GM18909 (cell line): ENCODE measurements at regions not wholly inside any gene's neighbourhood (a gene's known extent, or its start where the extent isn't known, plus 50 kb on each side); places are given as distances from the start of the nearest gene placed in this dataset.
"Not testable (repeated sequence)": the region's sequence is repeated elsewhere in the genome, so short reads cannot be mapped to it uniquely, and the experiment has no call there.

Source experiments
- ATAC-seq: cut with Tn5 transposase; IDR thresholded peaks from one replicate; pipeline ENCODE4 v1.9.1; 2021; ENCODE audit warnings: mild to moderate bottlenecking; ENCODE audit not compliant: unreplicated experiment, poor library complexity

DNA sequence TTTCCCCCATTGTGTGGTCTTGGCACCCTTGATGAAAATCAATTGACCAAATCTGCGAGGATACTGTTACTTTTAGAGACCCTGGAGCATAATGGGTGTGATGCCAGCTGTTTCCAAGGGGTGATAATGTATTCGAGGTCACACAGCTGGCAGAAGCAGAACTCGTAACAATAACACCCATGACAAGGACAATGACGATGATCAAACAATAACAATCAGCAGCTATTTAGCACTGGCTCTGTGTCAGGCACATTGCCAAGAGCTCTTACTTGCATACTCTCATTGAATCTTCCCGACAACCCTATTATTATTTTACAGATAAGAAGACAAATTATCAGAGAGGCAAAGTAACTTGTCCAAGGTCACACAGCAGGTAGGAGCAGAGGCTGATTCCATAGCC, 223.7 kb upstream of the MSX2 start:
- ATAC-seq, result no peak

DNA sequence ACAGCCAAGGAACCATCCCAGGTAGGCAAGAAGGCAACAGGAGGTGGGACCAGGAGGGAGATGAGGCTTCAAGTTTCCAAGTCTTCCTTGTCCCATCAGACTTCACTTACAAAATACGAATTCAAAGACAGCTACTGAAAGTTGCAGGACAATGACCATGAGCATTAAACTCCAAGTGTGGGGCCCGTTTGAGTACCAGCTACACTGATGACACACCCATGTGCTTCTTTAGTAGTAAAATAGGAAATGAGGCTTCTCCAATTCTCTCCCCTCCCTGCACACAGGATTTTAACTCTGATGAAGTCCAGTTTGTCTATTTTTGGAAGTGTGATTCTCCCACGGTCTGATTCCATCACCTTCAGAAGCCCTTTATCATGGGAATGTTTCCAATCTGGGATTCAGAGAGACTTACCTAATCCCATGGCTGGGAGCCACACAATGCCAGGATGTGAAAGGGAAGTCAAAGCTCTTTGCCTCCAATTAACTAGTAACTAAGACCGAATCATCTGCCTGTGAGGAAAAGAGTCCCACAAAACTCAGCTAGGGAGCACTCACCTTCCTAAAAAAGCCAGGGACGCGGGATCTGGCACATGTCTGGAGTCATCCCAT, 222.8 kb upstream of the MSX2 start:
- ATAC-seq, result no peak

DNA sequence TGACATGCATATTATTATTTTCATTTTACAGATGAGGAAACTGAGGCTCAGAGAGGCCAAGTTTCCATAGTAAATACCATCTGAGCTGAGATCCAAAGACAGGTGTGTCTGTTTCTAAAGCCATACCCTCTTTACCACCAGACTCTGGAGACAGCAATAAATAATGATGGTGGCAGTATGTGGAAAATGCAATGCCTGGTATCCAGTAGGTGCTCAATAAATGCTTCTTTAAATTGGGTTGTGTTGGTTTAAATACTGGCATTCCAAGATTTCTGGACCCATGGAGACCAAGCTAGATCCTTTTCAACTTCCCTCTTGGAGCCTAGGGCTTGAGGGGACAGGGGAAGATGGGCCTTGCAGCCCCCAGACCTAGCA, 221.3 kb upstream of the MSX2 start:
- no peak for ATAC-seq

DNA sequence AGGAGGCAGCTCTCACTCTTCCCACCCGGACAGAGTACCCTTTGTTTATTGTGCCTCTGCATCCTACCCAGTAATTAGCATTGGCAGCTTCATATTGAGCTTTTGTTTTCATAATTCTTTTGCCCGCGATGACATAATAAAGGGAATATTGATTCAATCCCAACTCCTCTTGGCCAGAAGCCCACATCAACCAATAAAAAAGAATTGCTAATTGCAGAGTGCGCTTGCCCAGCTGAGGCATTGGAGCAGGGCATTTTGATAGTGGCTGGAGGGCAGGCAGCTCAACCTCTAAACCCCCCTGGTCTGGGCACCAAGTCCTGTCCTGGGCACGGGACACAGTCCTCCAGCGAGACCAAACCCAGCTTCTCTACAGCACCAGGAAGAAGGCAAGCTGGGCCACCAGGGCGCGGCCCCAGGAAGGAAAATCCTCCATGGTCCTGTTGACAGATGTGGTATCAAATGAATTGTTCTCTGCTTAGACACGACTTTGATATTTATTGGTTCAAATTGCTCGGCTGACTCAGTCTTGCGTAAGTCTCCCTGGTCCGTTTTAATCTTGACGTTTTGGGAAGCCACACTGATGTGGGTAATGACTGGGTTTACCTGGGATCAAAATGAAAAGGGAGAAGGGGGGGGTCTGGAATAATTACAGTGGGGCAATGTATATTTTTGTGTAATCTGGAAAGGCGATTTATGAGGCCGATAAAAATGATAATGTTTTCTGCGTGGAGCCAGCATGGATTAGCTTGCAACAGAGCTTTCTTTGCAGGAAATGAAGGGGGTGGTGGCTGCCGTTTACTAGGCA, 220.7 kb upstream of the MSX2 start:
- no peak for ATAC-seq

DNA sequence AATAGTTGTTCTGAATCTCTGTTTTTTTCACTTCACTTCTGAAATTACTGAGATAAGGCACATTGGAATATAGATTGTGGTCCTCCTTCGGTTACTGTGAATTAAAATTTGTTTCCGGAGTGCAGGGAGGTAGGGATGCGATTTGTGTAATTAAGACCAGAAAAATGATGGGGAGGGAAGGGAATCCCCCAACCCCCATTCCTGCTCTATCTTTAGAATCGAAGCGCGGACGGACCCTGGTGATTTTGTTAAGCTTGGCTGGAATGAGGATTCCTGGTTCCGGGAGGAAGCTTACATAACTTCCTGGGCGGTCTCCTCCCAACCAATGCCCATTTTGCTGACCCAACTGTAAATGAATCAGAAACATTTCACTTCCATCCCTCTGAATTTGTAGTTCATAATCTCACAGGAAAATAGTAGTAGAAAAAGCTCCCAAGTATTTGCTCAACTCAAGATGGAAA, 220.1 kb upstream of the MSX2 start:
- no peak for ATAC-seq

DNA sequence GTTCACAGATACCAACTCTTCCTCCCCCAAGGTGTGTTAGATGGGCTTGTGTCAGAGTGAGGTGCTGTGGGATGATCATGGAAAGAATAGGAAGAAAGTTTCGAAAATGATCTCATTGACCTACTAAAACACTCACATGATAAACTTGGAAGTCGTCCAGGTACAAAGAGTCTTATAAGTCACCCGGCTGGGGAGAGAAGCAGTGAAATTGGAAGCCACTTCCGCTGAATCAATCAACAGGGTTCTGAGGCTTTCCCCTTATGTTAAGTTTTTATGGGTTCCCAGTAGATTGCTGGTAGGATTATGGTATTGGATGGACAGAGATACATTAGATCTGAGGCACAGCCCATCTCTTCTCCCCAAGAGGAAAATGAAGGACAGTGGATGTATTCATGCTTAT, 218.8 kb upstream of the MSX2 start:
- no peak for ATAC-seq

DNA sequence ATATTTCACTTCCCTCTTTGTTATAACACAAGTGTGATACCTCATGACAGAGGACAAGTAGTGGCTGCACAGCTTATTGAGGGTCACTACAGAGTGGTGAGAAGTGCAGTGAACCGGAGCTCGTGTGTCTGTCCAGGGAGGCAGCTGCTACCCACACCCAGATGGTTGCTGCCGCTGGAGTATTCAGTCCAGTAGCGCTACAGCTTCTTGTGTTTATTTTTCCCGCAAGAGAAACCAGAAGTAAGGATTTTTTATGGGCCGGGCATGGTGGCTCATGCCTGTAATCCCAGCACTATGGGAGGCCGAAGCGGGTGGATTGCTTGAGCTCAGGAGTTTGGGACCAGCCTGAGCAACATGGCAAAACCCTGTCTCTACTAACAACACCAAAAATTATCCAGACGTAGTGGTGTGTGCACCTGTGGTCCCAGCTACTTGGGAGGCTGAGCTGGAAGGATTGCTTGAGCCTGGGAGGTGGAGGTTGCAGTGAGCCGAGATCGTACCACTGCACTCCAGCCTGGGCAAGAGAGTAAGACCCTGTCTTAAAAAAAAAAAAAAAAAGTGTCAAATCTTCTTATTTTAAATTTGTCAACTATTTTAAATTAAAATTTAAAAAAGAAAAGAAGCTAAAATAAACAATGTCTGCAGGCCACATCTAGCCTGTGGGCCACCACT, 213.5 kb upstream of the MSX2 start:
- not testable (repeated sequence) for ATAC-seq

DNA sequence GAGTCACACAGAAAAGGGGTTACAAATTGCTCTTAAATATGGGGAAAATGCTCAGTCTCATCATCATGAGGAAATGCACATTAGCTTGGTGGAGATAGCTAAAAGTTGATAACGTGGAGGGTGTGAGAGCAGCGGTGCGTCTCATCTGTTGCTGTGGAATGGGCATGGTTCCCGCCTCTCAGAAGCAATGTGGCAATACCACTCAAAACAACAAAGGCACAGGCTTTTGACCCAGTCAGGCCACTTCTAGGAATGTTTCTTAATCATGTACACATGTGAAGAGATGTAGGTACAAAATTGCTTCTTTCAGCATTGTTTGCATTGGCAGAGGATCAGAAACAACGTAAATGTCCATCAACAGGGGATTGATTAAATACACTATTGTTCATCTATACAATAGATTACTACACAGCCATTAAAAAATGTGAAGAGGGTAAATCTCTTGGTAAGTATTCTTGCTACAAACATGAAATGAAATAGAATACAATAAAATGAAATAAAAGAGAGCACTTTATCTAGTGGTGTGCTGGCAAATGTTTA, 212.6 kb upstream of the MSX2 start:
- ATAC-seq, result no peak

DNA sequence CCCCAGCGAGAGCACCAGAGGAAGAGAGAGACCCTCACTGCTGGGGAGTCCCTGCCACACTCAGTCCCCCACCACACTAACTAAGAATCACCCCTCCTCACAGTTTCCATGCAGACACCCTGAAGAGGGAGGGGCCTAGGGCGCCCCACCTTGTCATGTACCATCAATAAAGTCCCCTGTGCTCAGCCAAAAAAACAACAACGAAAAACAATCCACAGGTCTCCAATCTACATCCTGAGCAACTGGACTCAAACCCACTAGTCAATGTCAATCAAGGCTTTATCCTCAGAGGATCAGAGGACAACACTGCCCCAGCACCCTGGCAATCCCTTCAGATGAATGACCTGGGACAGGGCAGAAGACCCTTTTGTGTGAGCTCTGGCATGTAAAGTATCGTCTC, 210.1 kb upstream of the MSX2 start:
- ATAC-seq, result no peak

DNA sequence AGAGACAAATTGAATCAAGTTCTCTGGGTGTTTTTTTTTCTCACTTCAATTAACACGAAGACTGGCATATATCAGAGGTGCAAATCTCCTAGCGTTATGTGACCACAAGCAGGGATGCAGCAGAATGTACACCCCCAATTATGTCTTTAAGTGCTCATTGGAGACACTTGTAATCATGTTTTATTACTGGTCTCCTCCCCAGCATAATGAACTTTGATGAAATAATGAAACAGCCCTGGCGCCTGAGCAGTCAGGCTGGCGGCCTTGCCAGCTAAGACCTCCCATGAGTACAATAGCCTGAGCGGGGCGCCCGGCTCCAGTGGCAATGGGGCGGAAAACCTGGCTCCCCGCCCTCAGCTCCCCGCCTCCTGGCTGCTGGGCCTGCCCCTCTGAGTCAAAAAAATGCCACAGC, 209.4 kb upstream of the MSX2 start:
- ATAC-seq, result no peak

DNA sequence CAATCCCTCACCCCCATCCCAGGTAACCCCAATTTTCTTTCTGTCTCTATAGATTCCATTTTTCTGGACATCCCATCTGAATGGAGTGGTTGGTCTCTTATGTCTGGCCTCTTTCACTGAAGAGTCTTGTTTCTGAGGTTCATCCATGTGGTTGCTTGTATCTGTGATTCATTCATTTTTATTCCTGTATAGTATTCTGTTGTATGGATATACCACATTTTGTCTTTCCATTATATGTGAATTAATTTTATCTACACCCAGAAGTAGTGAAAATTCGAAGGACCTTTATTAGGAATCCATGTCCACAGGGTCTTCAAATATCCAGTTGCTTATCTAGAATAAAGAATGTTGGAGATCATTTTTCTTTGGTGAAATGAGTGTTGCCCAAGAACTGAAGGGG, 207.6 kb upstream of the MSX2 start:
- no peak for ATAC-seq

DNA sequence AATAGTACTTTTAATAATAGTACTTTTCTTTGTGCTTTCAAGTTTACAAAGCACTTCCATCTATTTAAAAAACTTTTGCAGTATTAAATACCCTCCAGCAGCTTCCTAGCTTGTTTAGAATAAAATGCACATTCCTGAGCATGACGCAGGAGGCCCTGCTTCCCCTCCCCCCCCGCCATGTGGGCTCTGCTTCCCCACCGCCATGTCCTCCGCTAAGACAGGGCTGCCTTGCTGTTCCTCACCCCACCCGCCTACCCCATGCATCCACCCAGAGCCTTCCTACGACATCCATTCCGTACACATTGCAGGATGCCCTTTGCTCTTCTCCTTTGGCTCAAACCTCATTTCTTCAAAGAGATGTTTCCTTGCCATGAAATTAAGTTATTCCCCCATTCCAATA, 205.9 kb upstream of the MSX2 start:
- ATAC-seq, result no peak

DNA sequence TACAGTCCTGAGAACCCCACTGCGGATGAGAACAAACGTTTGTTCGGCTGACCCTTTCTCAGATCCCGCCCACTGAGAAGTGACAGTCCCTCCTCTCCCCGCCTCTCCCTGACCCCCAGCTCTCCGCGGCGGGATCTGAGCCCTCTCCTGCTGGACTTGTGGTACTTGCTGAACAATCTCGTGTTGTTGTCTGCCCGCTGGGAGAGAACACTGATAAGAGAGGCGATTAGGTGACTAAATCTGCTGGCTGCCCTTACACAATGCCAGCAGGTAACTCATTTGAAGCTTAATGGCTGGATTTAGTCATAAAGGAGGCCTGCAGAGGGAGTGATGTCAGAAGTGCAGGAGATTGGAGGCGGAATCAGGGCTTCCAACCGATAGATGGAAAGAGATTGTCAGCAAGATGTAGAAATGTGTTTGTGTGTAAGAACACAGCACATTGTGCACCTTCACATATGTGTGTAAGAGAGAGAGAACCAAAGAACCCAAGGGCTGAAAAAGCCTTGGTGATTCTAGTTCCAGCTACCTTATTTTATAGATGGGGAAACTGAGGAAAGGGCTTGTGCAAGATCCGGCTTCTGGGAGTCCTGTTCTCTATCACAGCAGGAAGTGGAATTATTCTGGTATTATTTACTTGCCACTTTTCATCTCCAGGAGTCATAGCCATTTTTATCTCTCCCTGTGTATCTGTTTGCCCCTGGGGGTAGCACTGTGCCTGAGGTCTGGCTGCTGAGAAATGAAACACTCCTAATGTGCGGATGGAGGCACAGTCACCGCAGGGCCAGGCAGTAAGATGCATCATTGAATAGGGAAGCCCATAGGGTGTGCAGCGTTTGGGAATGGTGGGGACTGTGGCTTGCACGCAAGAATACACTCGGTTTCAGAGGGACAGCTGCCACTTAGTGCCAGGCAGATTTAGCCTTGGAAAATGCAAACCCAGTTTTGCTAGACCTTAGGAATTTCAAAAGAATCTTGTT, 203.7 kb upstream of the MSX2 start:
- no peak for ATAC-seq

DNA sequence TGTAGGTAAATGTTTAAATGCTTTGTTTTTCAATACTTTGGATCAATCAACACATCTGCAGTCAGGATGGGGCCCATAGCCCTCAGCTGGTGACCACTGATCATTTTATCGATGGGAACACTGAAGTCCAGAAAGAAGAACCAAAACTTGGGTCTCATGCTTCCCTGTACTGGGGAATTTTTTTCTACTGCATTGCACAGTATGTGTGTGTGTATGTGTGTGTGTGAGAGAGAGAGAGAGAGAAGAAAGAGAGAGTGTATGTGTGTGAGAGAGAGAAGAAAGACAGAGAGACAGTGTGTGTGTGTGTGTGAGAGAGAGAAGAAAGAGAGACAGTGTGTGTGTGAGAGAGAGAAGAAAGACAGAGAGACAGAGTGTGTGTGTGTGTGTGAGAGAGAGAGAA, 202.9 kb upstream of the MSX2 start:
- no peak for ATAC-seq

DNA sequence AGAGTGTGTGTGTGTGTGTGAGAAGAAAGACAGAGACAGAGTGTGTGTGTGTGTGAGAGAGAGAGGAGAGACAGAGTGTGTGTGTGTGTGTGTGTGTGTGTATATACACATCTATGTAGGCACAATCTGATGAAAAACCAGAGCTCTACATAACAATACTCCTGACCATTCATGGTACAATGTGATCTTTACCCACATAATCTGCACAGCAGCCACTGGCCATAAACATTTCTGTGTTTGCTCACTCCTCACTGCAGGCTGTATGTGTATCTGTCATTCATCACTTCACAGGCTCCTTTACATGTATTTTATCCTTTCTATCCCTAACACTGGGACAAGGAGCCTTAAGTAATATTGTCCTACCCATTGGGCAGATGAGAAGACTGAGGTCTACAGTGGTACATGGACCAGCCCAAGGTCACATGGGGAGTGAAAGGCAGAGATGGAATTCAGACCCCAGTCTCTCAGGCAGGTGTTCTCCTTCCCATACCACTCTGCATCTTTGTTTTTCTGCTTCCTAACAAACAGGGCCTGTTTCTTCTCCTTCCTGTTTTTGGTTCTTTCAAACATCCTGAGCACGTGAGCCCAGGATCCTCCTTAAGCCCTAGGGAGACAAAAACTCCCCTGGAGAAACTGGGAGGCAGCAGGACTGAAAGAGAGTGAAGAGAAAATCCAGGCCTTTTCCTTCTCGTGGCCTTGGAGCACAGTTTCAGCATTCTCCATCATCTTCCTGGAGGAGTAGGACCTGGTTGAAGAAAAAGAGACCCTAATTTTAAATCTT, 201.7 kb upstream of the MSX2 start:
- ATAC-seq, result no peak

DNA sequence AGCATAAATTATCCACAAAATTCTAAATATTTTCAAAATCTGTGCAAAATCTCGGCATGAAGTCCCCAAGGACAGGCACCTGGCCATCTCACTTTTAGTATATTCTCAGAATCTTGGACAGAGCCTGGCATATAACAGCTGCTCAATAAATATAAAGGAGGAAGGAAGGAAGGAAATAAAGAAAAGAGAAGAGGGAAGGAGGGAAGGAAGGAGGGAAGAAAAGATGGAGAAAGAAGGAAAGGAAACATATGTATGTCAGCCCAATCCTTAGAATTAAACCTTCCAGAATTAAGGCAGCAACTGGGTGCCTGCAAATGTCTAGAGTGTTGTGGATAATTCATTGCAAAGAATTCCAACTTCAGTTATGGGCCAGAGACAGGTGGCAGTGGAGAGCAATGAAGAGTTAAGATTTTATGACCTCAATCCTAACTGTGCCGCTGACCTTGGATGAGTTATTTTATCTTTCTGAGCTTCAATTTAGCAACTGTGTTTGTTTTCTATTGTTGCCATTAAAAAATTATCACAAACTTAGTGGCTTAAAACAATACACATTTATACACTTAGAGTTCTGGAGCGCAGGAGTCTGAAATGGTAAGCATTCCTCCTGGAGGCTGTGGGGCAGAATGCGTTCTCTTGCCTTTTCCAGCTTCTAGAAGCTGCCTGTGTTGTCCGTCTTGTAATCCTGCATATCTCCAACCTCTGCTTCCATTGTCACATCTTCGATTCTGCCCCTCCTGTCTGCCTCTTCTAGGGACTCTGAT, 200.9 kb upstream of the MSX2 start:
- ATAC-seq, result no peak

DNA sequence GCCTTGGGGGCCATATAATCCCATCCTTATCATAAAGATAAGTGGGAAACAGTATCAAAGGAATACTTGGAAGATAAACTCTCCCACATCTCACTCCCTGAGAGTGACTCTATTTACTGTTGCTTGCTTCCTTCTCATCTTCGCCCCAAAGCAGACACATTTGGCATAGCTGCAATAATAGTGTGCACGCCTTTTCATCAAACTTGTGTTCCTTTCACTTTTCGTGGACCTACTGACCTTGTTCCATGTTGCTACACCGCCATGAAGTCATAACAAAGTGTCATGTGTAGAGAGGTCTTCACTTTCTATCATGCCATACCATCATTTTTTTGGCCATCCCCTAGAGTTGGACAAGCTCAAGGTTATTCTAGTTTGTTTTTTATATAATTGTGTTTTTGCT, 200.0 kb upstream of the MSX2 start:
- no peak for ATAC-seq

DNA sequence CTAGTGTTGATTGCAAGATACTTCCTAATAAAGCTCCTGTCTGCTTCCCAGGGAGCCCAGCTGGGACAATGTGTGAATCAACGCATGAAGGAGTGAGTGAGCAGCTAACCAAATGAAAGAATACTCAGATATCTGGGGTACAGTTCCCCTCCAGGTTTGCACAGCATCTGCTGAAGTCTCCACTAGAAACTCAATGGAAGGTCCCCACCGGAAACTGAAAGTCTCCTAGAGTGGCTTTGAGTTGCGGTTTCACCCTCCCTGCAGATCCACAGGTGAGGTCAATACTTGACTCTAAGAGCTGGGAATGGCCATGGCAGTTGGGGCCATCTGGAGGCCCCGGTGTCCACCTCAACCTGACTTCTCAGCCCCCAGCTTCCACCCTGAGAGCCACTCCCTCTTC, 198.2 kb upstream of the MSX2 start:
- no peak for ATAC-seq
